ENCODE measurements at regions not wholly inside any gene's neighbourhood (a gene's known extent, or its start where the extent isn't known, plus 50 kb on each side); places are given as distances from the start of the nearest gene placed in this dataset.

GRCh38 chr3:132119531-132119930 is 84.7 kb upstream of the CPNE4 start:
- Histone ChIP-seq H4K5ac (ENCODE audit: low read length) (no peak overlapping the region), H3K27ac (ENCODE audit: low read depth, low read length) (no peak overlapping the region), H2BK15ac (replicated peaks; ENCODE audit: low read depth) (no peak overlapping the region), H3K56ac (ENCODE audit: low read length) (no peak overlapping the region), H3K18ac (ENCODE audit: low read length) (no peak overlapping the region), H3K79me2 (ENCODE audit: control insufficient read depth, insufficient read depth, low read length) (no peaks in the 10 kb centered on the region), H3K27me3 (ENCODE audit: insufficient read depth, low read length, poor library complexity) (no peaks in the 10 kb centered on the region), H2AK5ac (ENCODE audit: low read length) (no peak overlapping the region), H2BK5ac (ENCODE audit: low read length) (no peak overlapping the region), H3K4me3 (ENCODE audit: low read length) (no peak overlapping the region), H3K9ac (ENCODE audit: low read length) (no peak overlapping the region), H3K36me3 (ENCODE audit: control insufficient read depth, insufficient read depth, low read length) (no peaks in the 10 kb centered on the region), H3K79me1 (ENCODE audit: low read length) (no peaks in the 10 kb centered on the region), H4K8ac (ENCODE audit: low read depth, low read length) (no peak overlapping the region), H3K4ac (ENCODE audit: low read depth, low read length) (no peak overlapping the region), H2BK120ac (ENCODE audit: low read depth, low read length) (no peak overlapping the region), H3K4me2 (ENCODE audit: low read length) (no peak overlapping the region), H3K4me1 (ENCODE audit: control insufficient read depth, low read depth, low read length) (no peaks in the 10 kb centered on the region), H3K23ac (ENCODE audit: low read length) (no peak overlapping the region)
- DNase-seq = no peak
- WGBS (ENCODE audit: extremely low coverage, insufficient coverage, low lambda C conversion rate) = no CpG with 5 or more reads among the region's 1 CpG

DNA sequence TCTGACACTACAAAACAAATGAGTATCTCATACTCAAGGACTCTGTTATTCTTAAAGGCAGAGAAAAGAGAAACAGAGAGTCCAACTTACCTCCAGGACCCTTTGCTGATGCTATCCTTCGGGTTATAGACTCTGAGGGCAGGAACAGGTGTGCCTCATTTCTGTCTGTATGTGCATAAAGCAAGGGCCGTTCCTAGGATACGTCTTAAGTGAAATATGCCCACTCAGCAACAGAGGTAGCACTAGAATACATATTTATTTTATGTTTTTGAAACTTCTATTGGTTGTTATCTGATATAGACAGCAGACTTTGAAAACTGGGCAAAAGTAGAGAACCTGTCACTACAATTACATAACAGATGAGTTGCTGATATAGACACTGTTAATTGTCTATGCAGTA is 89.3 kb upstream of the CPNE4 start:
- Histone ChIP-seq H3K27ac (ENCODE audit: low read depth, low read length) (no peak overlapping the region), H3K79me2 (ENCODE audit: control insufficient read depth, insufficient read depth, low read length) (no peaks in the 10 kb centered on the region), H3K27me3 (ENCODE audit: insufficient read depth, low read length, poor library complexity) (no peaks in the 10 kb centered on the region), H2BK15ac (replicated peaks; ENCODE audit: low read depth) (no peak overlapping the region), H4K8ac (ENCODE audit: low read depth, low read length) (no peak overlapping the region), H4K5ac (ENCODE audit: low read length) (no peak overlapping the region), H3K4ac (ENCODE audit: low read depth, low read length) (no peak overlapping the region), H3K4me3 (ENCODE audit: low read length) (no peak overlapping the region), H3K4me2 (ENCODE audit: low read length) (no peak overlapping the region), H3K56ac (ENCODE audit: low read length) (no peak overlapping the region), H2BK120ac (ENCODE audit: low read depth, low read length) (no peak overlapping the region), H3K9ac (ENCODE audit: low read length) (no peak overlapping the region), H2BK5ac (ENCODE audit: low read length) (no peak overlapping the region), H2AK5ac (ENCODE audit: low read length) (no peak overlapping the region), H3K18ac (ENCODE audit: low read length) (no peak overlapping the region), H3K23ac (ENCODE audit: low read length) (no peak overlapping the region), H3K79me1 (ENCODE audit: low read length) (no peaks in the 10 kb centered on the region), H3K4me1 (ENCODE audit: control insufficient read depth, low read depth, low read length) (no peaks in the 10 kb centered on the region), H3K36me3 (ENCODE audit: control insufficient read depth, insufficient read depth, low read length) (no peaks in the 10 kb centered on the region)
- DNase-seq = no peak
- WGBS (ENCODE audit: extremely low coverage, insufficient coverage, low lambda C conversion rate) = no CpG with 5 or more reads among the region's 3 CpGs

GRCh38 chr3:132124651-132125284 is 90.0 kb upstream of the CPNE4 start:
- no peak overlapping the region for H3K18ac ChIP-seq (ENCODE audit: low read length)
- H3K23ac ChIP-seq (ENCODE audit: low read length) = no peak overlapping the region
- no peaks in the 10 kb centered on the region for H3K36me3 ChIP-seq (ENCODE audit: control insufficient read depth, insufficient read depth, low read length)
- H4K5ac ChIP-seq (ENCODE audit: low read length) = no peak overlapping the region
- H3K79me2 ChIP-seq (ENCODE audit: control insufficient read depth, insufficient read depth, low read length) = no peaks in the 10 kb centered on the region
- H3K27me3 ChIP-seq (ENCODE audit: insufficient read depth, low read length, poor library complexity) = no peaks in the 10 kb centered on the region
- no peak overlapping the region for H2BK120ac ChIP-seq (ENCODE audit: low read depth, low read length)
- no peak overlapping the region for H3K27ac ChIP-seq (ENCODE audit: low read depth, low read length)
- no peak overlapping the region for H3K4ac ChIP-seq (ENCODE audit: low read depth, low read length)
- no peak overlapping the region for H2BK5ac ChIP-seq (ENCODE audit: low read length)
- H2AK5ac ChIP-seq (ENCODE audit: low read length) = no peak overlapping the region
- H3K9ac ChIP-seq (ENCODE audit: low read length) = no peak overlapping the region
- H3K79me1 ChIP-seq (ENCODE audit: low read length) = no peaks in the 10 kb centered on the region
- H3K4me1 ChIP-seq (ENCODE audit: control insufficient read depth, low read depth, low read length) = no peaks in the 10 kb centered on the region
- no CpG with 5 or more reads among the region's 4 CpGs for WGBS (ENCODE audit: extremely low coverage, insufficient coverage, low lambda C conversion rate)
- no peak overlapping the region for H3K4me2 ChIP-seq (ENCODE audit: low read length)
- no peak for DNase-seq
- no peak overlapping the region for H3K4me3 ChIP-seq (ENCODE audit: low read length)
- no peak overlapping the region for H3K56ac ChIP-seq (ENCODE audit: low read length)
- no peak overlapping the region for H2BK15ac ChIP-seq (replicated peaks; ENCODE audit: low read depth)
- H4K8ac ChIP-seq (ENCODE audit: low read depth, low read length) = no peak overlapping the region

DNA sequence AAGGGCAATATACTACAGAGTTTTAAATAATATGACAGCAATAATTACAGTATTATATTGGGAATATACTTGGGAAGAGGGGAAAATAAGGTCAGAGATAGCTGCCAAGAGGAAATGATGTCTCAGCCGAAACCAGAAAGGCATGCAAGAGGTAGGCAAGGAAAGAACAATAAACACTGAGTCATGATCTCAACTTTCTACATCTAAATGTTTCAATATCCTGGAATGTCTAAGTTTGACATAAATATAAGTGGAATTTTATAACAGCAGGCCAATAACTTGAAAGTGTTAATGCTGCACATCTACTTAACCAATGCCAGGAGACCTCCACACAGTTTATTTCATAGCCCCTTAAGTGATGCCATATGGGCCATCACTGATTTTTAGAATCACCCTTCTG is 99.8 kb upstream of the CPNE4 start:
- no peak overlapping the region for H2BK120ac ChIP-seq (ENCODE audit: low read depth, low read length)
- WGBS (ENCODE audit: extremely low coverage, insufficient coverage, low lambda C conversion rate) = no CpG with 5 or more reads among the region's 1 CpG
- no peak overlapping the region for H3K23ac ChIP-seq (ENCODE audit: low read length)
- H3K4me2 ChIP-seq (ENCODE audit: low read length) = no peak overlapping the region
- no peak overlapping the region for H2BK15ac ChIP-seq (replicated peaks; ENCODE audit: low read depth)
- H3K36me3 ChIP-seq (ENCODE audit: control insufficient read depth, insufficient read depth, low read length) = no peaks in the 10 kb centered on the region
- H3K79me1 ChIP-seq (ENCODE audit: low read length) = no peaks in the 10 kb centered on the region
- H3K4me1 ChIP-seq (ENCODE audit: control insufficient read depth, low read depth, low read length) = no peaks in the 10 kb centered on the region
- H3K9ac ChIP-seq (ENCODE audit: low read length) = no peak overlapping the region
- peak; percentile 8 for DNase-seq
- H2AK5ac ChIP-seq (ENCODE audit: low read length) = no peak overlapping the region
- no peak overlapping the region for H3K56ac ChIP-seq (ENCODE audit: low read length)
- no peaks in the 10 kb centered on the region for H3K79me2 ChIP-seq (ENCODE audit: control insufficient read depth, insufficient read depth, low read length)
- no peak overlapping the region for H4K5ac ChIP-seq (ENCODE audit: low read length)
- H3K18ac ChIP-seq (ENCODE audit: low read length) = no peak overlapping the region
- H3K4me3 ChIP-seq (ENCODE audit: low read length) = no peak overlapping the region
- no peak overlapping the region for H3K4ac ChIP-seq (ENCODE audit: low read depth, low read length)
- H2BK5ac ChIP-seq (ENCODE audit: low read length) = no peak overlapping the region
- no peak overlapping the region for H3K27ac ChIP-seq (ENCODE audit: low read depth, low read length)
- no peak overlapping the region for H4K8ac ChIP-seq (ENCODE audit: low read depth, low read length)
- H3K27me3 ChIP-seq (ENCODE audit: insufficient read depth, low read length, poor library complexity) = no peaks in the 10 kb centered on the region

GRCh38 chr3:132135628-132136333 is 101.0 kb upstream of the CPNE4 start:
- Histone ChIP-seq H3K4ac (ENCODE audit: low read depth, low read length) (no peak overlapping the region), H2BK120ac (ENCODE audit: low read depth, low read length) (no peak overlapping the region), H3K79me1 (ENCODE audit: low read length) (no peaks in the 10 kb centered on the region), H3K9ac (ENCODE audit: low read length) (no peak overlapping the region), H3K27ac (ENCODE audit: low read depth, low read length) (peak overlapping the region; percentile 57), H2AK5ac (ENCODE audit: low read length) (no peak overlapping the region), H3K18ac (ENCODE audit: low read length) (no peak overlapping the region), H3K4me1 (ENCODE audit: control insufficient read depth, low read depth, low read length) (no peaks in the 10 kb centered on the region), H3K36me3 (ENCODE audit: control insufficient read depth, insufficient read depth, low read length) (no peaks in the 10 kb centered on the region), H3K23ac (ENCODE audit: low read length) (no peak overlapping the region), H2BK15ac (replicated peaks; ENCODE audit: low read depth) (no peak overlapping the region), H3K79me2 (ENCODE audit: control insufficient read depth, insufficient read depth, low read length) (no peaks in the 10 kb centered on the region), H3K27me3 (ENCODE audit: insufficient read depth, low read length, poor library complexity) (no peaks in the 10 kb centered on the region), H2BK5ac (ENCODE audit: low read length) (no peak overlapping the region), H3K56ac (ENCODE audit: low read length) (peak overlapping the region; percentile 25), H3K4me2 (ENCODE audit: low read length) (no peak overlapping the region), H3K4me3 (ENCODE audit: low read length) (no peak overlapping the region), H4K5ac (ENCODE audit: low read length) (no peak overlapping the region), H4K8ac (ENCODE audit: low read depth, low read length) (no peak overlapping the region)
- peak; percentile 96 for DNase-seq
- WGBS (ENCODE audit: extremely low coverage, insufficient coverage, low lambda C conversion rate) = no CpG with 5 or more reads among the region's 4 CpGs

GRCh38 chr3:132136334-132136716 is 101.5 kb upstream of the CPNE4 start:
- peak overlapping the region; percentile 10 for H3K27ac ChIP-seq (ENCODE audit: low read depth, low read length)
- H2BK120ac ChIP-seq (ENCODE audit: low read depth, low read length) = no peak overlapping the region
- H3K4ac ChIP-seq (ENCODE audit: low read depth, low read length) = no peak overlapping the region

More at GRCh38 chr3:132136334-132136716, 101.5 kb upstream of the CPNE4 start:
- no peaks in the 10 kb centered on the region for H3K36me3 ChIP-seq (ENCODE audit: control insufficient read depth, insufficient read depth, low read length)
- no peak overlapping the region for H3K4me2 ChIP-seq (ENCODE audit: low read length)
- H3K4me3 ChIP-seq (ENCODE audit: low read length) = no peak overlapping the region
- no peak overlapping the region for H3K18ac ChIP-seq (ENCODE audit: low read length)
- DNase-seq = no peak
- H2BK15ac ChIP-seq (replicated peaks; ENCODE audit: low read depth) = no peak overlapping the region
- no CpG with 5 or more reads among the region's 2 CpGs for WGBS (ENCODE audit: extremely low coverage, insufficient coverage, low lambda C conversion rate)
- no peaks in the 10 kb centered on the region for H3K27me3 ChIP-seq (ENCODE audit: insufficient read depth, low read length, poor library complexity)
- no peak overlapping the region for H4K8ac ChIP-seq (ENCODE audit: low read depth, low read length)
- no peak overlapping the region for H4K5ac ChIP-seq (ENCODE audit: low read length)
- H3K56ac ChIP-seq (ENCODE audit: low read length) = peak overlapping the region; percentile 25
- H3K9ac ChIP-seq (ENCODE audit: low read length) = no peak overlapping the region
- H3K79me1 ChIP-seq (ENCODE audit: low read length) = no peaks in the 10 kb centered on the region
- H3K23ac ChIP-seq (ENCODE audit: low read length) = no peak overlapping the region
- no peaks in the 10 kb centered on the region for H3K79me2 ChIP-seq (ENCODE audit: control insufficient read depth, insufficient read depth, low read length)
- no peak overlapping the region for H2BK5ac ChIP-seq (ENCODE audit: low read length)
- H2AK5ac ChIP-seq (ENCODE audit: low read length) = no peak overlapping the region
- no peaks in the 10 kb centered on the region for H3K4me1 ChIP-seq (ENCODE audit: control insufficient read depth, low read depth, low read length)

Data from mesendoderm (in vitro differentiated cells).